ENCODE measurements at regions not wholly inside any gene's neighbourhood (a gene's known extent, or its start where the extent isn't known, plus 50 kb on each side); places are given as distances from the start of the nearest gene placed in this dataset.

- no peak for DNase-seq
These were observed 195.7 kb downstream of the ZFP36L2 start for GRCh38 chr2:43030551-43031307.

GRCh38 chr2:43029186-43029585 lies 197.2 kb downstream of the ZFP36L2 start:
- no peak for DNase-seq

- DNase-seq, result no peak
These were observed 198.2 kb downstream of the ZFP36L2 start for GRCh38 chr2:43028188-43028587.

- DNase-seq, result no peak
These were observed 199.1 kb downstream of the ZFP36L2 start for GRCh38 chr2:43027097-43027873.

GRCh38 chr2:43026426-43027096 lies 199.8 kb downstream of the ZFP36L2 start:
- DNase-seq, result no peak

- DNase-seq, result no peak
These were observed 200.6 kb downstream of the ZFP36L2 start for GRCh38 chr2:43025709-43026295.

GRCh38 chr2:43024515-43025011 lies 201.8 kb downstream of the ZFP36L2 start:
- peak; percentile 42 for DNase-seq

GRCh38 chr2:43023791-43024514 lies 202.5 kb downstream of the ZFP36L2 start:
- DNase-seq, result no peak

- DNase-seq, result no peak
These were observed 203.5 kb downstream of the ZFP36L2 start for GRCh38 chr2:43022896-43023295.

GRCh38 chr2:43021791-43022509 lies 204.5 kb downstream of the ZFP36L2 start:
- DNase-seq, result no peak

- no peak for DNase-seq
These were observed 205.3 kb downstream of the ZFP36L2 start for GRCh38 chr2:43020990-43021669.

GRCh38 chr2:43020296-43020695 lies 206.1 kb downstream of the ZFP36L2 start:
- no peak for DNase-seq

GRCh38 chr2:43019536-43020183 lies 206.7 kb downstream of the ZFP36L2 start:
- no peak for DNase-seq

- no peak for DNase-seq
These were observed 207.4 kb downstream of the ZFP36L2 start for GRCh38 chr2:43019025-43019367.

GRCh38 chr2:43018179-43019024 lies 208.0 kb downstream of the ZFP36L2 start:
- DNase-seq, result no peak

GRCh38 chr2:43013821-43014345 lies 212.5 kb downstream of the ZFP36L2 start:
- DNase-seq, result no peak

- no peak for DNase-seq
These were observed 213.4 kb downstream of the ZFP36L2 start for GRCh38 chr2:43012966-43013365.

- no peak for DNase-seq
These were observed 215.3 kb downstream of the ZFP36L2 start for GRCh38 chr2:43011158-43011491.

GRCh38 chr2:43010438-43011157 lies 215.8 kb downstream of the ZFP36L2 start:
- no peak for DNase-seq
